ENCODE measurements at regions not wholly inside any gene's neighbourhood (a gene's known extent, or its start where the extent isn't known, plus 50 kb on each side); places are given as distances from the start of the nearest gene placed in this dataset.

DNA sequence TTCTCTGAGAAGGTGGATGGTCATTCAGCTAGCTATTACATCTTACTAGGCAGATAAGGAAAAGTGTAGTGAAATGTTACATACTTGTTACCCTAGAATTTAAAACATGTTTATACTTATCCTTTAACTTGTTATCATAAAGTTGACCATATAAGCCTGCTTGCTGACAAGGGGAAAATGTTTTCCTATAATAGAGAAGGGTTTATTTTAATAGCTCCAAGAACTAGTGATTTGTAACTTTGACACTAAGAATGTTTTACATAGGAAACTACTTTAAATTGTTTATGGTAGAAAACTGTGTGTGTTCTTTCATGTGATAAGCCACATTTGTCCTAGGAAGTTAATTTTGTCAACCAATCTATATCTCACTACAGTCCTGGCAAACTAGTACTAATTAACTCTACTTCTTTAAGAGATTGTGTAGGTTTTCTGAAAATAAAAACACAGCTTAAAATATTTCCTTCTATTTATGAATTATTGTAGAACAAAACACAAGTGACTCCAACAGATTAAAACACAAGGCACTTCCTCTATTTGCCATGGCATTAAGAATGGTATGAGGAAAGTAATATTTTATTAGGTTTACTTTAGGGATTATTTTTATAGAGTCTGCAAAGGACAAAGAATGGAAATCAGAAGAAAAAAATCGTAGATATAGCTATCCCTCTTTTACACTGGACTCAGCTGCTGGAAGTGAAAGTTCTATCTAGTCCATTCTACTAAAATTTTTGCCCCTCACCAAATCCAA lies 233.3 kb upstream of the NBEA start:
- TF ChIP-seq, protein P1, sequence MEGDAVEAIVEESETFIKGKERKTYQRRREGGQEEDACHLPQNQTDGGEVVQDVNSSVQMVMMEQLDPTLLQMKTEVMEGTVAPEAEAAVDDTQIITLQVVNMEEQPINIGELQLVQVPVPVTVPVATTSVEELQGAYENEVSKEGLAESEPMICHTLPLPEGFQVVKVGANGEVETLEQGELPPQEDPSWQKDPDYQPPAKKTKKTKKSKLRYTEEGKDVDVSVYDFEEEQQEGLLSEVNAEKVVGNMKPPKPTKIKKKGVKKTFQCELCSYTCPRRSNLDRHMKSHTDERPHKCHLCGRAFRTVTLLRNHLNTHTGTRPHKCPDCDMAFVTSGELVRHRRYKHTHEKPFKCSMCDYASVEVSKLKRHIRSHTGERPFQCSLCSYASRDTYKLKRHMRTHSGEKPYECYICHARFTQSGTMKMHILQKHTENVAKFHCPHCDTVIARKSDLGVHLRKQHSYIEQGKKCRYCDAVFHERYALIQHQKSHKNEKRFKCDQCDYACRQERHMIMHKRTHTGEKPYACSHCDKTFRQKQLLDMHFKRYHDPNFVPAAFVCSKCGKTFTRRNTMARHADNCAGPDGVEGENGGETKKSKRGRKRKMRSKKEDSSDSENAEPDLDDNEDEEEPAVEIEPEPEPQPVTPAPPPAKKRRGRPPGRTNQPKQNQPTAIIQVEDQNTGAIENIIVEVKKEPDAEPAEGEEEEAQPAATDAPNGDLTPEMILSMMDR (IDR thresholded peaks at IDR 0.05; ENCODE audit: low read depth, low read length), result no peak
- TF ChIP-seq EZH2phosphoT487 (IDR thresholded peaks at IDR 0.05; ENCODE audit: low read depth), result no peak

Measured in OCI-LY3 (cell line).